ENCODE measurements at regions not wholly inside any gene's neighbourhood (a gene's known extent, or its start where the extent isn't known, plus 50 kb on each side); places are given as distances from the start of the nearest gene placed in this dataset.

GRCh38 chr2:151078889-151079288 is 182.8 kb downstream of the RBM43 start:
- no peak for DNase-seq

GRCh38 chr2:151071906-151072305 is 189.8 kb downstream of the RBM43 start:
- DNase-seq = no peak

GRCh38 chr2:151071382-151071781 is 190.3 kb downstream of the RBM43 start:
- peak; percentile 28 for DNase-seq

GRCh38 chr2:151070253-151070652 is 191.4 kb downstream of the RBM43 start:
- no peak for DNase-seq

- no peak for DNase-seq
Measured at GRCh38 chr2:151067658-151068369, 193.8 kb downstream of the RBM43 start.

- DNase-seq = no peak
Measured at GRCh38 chr2:151063271-151063670, 198.4 kb downstream of the RBM43 start.

GRCh38 chr2:151060287-151060686 is 201.4 kb downstream of the RBM43 start:
- DNase-seq = no peak

- no peak for DNase-seq
Measured at GRCh38 chr2:151056870-151057269, 204.8 kb downstream of the RBM43 start.

- DNase-seq = no peak
Measured at GRCh38 chr2:151053661-151053990, 208.0 kb downstream of the RBM43 start.

- DNase-seq = peak; percentile 21
Measured at GRCh38 chr2:151052850-151053660, 208.6 kb downstream of the RBM43 start.

GRCh38 chr2:151051574-151052220 is 210.0 kb downstream of the RBM43 start:
- peak; percentile 78 for DNase-seq

- no peak for DNase-seq
Measured at GRCh38 chr2:151049746-151050145, 211.9 kb downstream of the RBM43 start.

GRCh38 chr2:151048331-151049054 is 213.2 kb downstream of the RBM43 start:
- no peak for DNase-seq

- no peak for DNase-seq
Measured at GRCh38 chr2:151043484-151043883, 218.2 kb downstream of the RBM43 start.

- no peak for DNase-seq
Measured at GRCh38 chr2:151042964-151043363, 218.7 kb downstream of the RBM43 start.

GRCh38 chr2:151040039-151040438 is 221.6 kb downstream of the RBM43 start:
- DNase-seq = no peak

GRCh38 chr2:151038516-151038915 is 223.1 kb downstream of the RBM43 start:
- no peak for DNase-seq

GRCh38 chr2:151037434-151037833 is 224.2 kb downstream of the RBM43 start:
- DNase-seq = peak; percentile 7

- no peak for DNase-seq
Measured at GRCh38 chr2:151033271-151034248, 228.1 kb downstream of the RBM43 start.

- no peak for DNase-seq
Measured at GRCh38 chr2:151032741-151033191, 228.9 kb downstream of the RBM43 start.

- DNase-seq = peak; percentile 28
Measured at GRCh38 chr2:151030663-151031230, 230.9 kb downstream of the RBM43 start.

All from OCI-M1 (cell line).